Cardiac muscle cell (in vitro differentiated cells and primary cell): ENCODE measurements at regions not wholly inside any gene's neighbourhood (a gene's known extent, or its start where the extent isn't known, plus 50 kb on each side); places are given as distances from the start of the nearest gene placed in this dataset.

Source experiments
- DNase-seq, 2 donors: peaks; one replicate each; pipeline versions ENCODE4 v3.0.0 to v3.0.0-alpha.2; 2010 to 2017; ENCODE audit warnings: low read depth in 1 of 2, low spot score in 1 of 2
- H3K27ac ChIP-seq: fragments of 200-600 bp; sonication (generic); 2 replicates; pipeline ENCODE4 v1.5.1; 2016
- H3K27me3 ChIP-seq: fragments of 200-600 bp; sonication (generic); 2 replicates; pipeline ENCODE4 v1.6.0; 2016; ENCODE audit warnings: control low read depth
- H3K36me3 ChIP-seq: fragments of 200-600 bp; sonication (generic); 2 replicates; pipeline ENCODE4 v1.5.1; 2016; ENCODE audit warnings: control low read depth
- H3K4me1 ChIP-seq: fragments of 200-600 bp; sonication (generic); 2 replicates; pipeline ENCODE4 v1.8.1; 2017; ENCODE audit warnings: low read depth, mild to moderate bottlenecking, mixed run types
- H3K4me3 ChIP-seq: fragments of 200-600 bp; sonication (generic); 2 replicates; pipeline ENCODE4 v1.5.1; 2016; ENCODE audit warnings: mild to moderate bottlenecking
- H3K9me3 ChIP-seq: fragments of 200-600 bp; sonication (generic); 2 replicates; pipeline ENCODE4 v1.5.1; 2017; ENCODE audit warnings: low read depth, mild to moderate bottlenecking, control low read depth
- CTCF ChIP-seq: IDR thresholded peaks from 2 replicates; pipeline ENCODE4 v1.5.1; 2012; ENCODE audit warnings: low read depth, mild to moderate bottlenecking, low read length

GRCh38 chr14:71661441-71661840 is 270.8 kb upstream of the RGS6 start:
- Histone ChIP-seq H3K36me3 (no peaks in the 10 kb centered on the region), H3K27ac (no peak overlapping the region), H3K27me3 (no peaks in the 10 kb centered on the region), H3K9me3 (no peaks in the 10 kb centered on the region), H3K4me3 (no peak overlapping the region), H3K4me1 (peaks cover 14% of the 10 kb centered on the region)
- DNase-seq: no peak
- TF ChIP-seq CTCF: no peak

- DNase-seq: no peak
- H3K4me3 ChIP-seq: no peak overlapping the region
- TF ChIP-seq CTCF: no peak
- no peaks in the 10 kb centered on the region for H3K27me3 ChIP-seq
- peaks cover 9% of the 10 kb centered on the region for H3K4me1 ChIP-seq
- H3K9me3 ChIP-seq: no peaks in the 10 kb centered on the region
- H3K36me3 ChIP-seq: no peaks in the 10 kb centered on the region
- no peak overlapping the region for H3K27ac ChIP-seq
Measured at GRCh38 chr14:71662291-71662790, 269.9 kb upstream of the RGS6 start.

DNA sequence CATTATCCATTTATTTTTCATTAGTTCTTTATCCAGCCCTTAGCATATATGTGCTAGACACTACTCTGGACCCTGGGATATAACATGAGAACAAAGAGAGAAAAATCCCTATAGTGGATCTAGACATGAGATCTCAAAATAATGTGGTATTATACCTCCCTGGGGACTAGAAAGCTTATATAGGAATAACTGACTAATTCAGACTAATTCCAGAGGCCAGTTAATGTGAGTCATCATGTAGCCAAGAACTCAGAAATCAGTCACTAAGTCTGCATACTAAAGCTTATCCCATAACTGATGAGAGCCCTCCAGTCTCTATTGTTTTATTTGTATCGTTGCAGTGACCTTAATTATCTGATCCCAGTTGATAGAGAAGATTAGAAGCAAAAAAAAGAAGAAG is 267.1 kb upstream of the RGS6 start:
- Histone ChIP-seq H3K36me3 (no peaks in the 10 kb centered on the region), H3K4me3 (no peak overlapping the region), H3K27ac (no peak overlapping the region), H3K4me1 (peaks cover 5% of the 10 kb centered on the region), H3K27me3 (no peaks in the 10 kb centered on the region), H3K9me3 (no peaks in the 10 kb centered on the region)
- TF ChIP-seq CTCF: no peak
- peak in 1 of 2 donors; percentile 83 for DNase-seq

DNA sequence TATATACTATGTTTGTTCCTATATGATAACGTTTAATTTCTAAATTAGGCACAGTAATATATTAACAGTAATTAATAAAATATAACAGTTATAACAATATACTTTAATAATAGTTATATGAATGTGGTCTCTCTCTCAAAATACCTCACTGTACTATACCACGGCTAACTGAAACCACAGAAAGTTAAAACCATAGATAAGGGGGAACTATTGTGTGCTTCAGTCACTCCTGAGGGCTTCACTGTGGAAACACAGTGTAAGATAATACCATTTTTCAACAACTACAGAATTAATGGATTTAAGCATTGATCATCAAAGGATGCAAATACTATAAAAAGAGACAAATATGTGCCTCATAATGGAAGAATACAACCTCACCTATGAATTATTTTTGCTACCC is 266.4 kb upstream of the RGS6 start:
- DNase-seq: peak in 1 of 2 donors; percentile 37
- Histone ChIP-seq H3K27me3 (no peaks in the 10 kb centered on the region), H3K4me1 (peaks cover 5% of the 10 kb centered on the region), H3K36me3 (no peaks in the 10 kb centered on the region), H3K27ac (no peak overlapping the region), H3K4me3 (no peak overlapping the region), H3K9me3 (no peaks in the 10 kb centered on the region)
- TF ChIP-seq CTCF: no peak

- no peak for DNase-seq
- H3K9me3 ChIP-seq: no peaks in the 10 kb centered on the region
- peaks cover 5% of the 10 kb centered on the region for H3K4me1 ChIP-seq
- H3K4me3 ChIP-seq: no peak overlapping the region
- H3K27ac ChIP-seq: no peak overlapping the region
- no peaks in the 10 kb centered on the region for H3K36me3 ChIP-seq
- no peaks in the 10 kb centered on the region for H3K27me3 ChIP-seq
- no peak for TF ChIP-seq CTCF
Measured at GRCh38 chr14:71666571-71667145, 265.6 kb upstream of the RGS6 start.
